B cell (primary cell): ENCODE measurements at regions not wholly inside any gene's neighbourhood (a gene's known extent, or its start where the extent isn't known, plus 50 kb on each side); places are given as distances from the start of the nearest gene placed in this dataset.

Experiments used
- ATAC-seq: fragments of 200-7000 bp; cut with Tn5 transposase; one replicate; pipeline ENCODE4 v1.10.0; 2021; ENCODE audit warnings: low read depth, mild to moderate bottlenecking, moderate number of reproducible peaks, moderate library complexity
- CTCF ChIA-PET: fragments of 350-600 bp; sonication (Branson Sonifier 250); formaldehyde crosslinking; loops from one replicate; lab custom pipeline; 2021; ENCODE audit warnings: antibody characterized with exemption, inconsistent platforms; lab: Charles Lee
- POLR2A ChIA-PET: fragments of 350-600 bp; sonication (Branson Sonifier 250); formaldehyde crosslinking; loops from one replicate; lab custom pipeline; 2021; ENCODE audit warnings: antibody characterized with exemption; lab: Charles Lee
- DNase-seq: peaks from one replicate; pipeline ENCODE4 v3.0.0; 2013
- H2AFZ ChIP-seq: 2 replicates; pipeline ENCODE4 v1.6.1; 2012; ENCODE audit warnings: mild to moderate bottlenecking, low read depth, low read length; ENCODE audit not compliant: insufficient read depth, poor library complexity, severe bottlenecking
- H3K27ac ChIP-seq, 2 donors: 1 replicate in 1 of 2; 2 replicates in 1 of 2; pipeline ENCODE4 v1.5.1; 2012 to 2013; ENCODE audit warnings: low read length in 2 of 2, mild to moderate bottlenecking in 2 of 2, moderate library complexity in 1 of 2
- H3K27me3 ChIP-seq, 4 experiments: fragments of 200-600 bp in 1 of 4; sonication (generic) in 1 of 4; replicated peaks in 1 of 4; 1 replicate in 2 of 4; 2 replicates in 2 of 4; pipeline versions ENCODE4 v1.6.1 to v1.7.0; 2013 to 2016; ENCODE audit warnings: low read length in 3 of 4, mild to moderate bottlenecking in 2 of 4, mixed read lengths in 1 of 4, moderate library complexity in 1 of 4; ENCODE audit not compliant: insufficient read depth in 4 of 4, control insufficient read depth in 3 of 4; ENCODE audit errors: control extremely low read depth in 1 of 4
- H3K36me3 ChIP-seq, 2 experiments: replicated peaks in 1 of 2; 1 replicate in 1 of 2; 2 replicates in 1 of 2; pipeline versions ENCODE4 v1.6.1 to v1.7.1; 2013; ENCODE audit warnings: low read length in 1 of 2; ENCODE audit not compliant: insufficient read depth in 2 of 2, control insufficient read depth in 1 of 2; ENCODE audit errors: control extremely low read depth in 1 of 2, extremely low read depth in 1 of 2
- H3K4me1 ChIP-seq, 2 donors: fragments of 200-600 bp in 1 of 2; sonication (generic) in 1 of 2; 1 replicate in 1 of 2; 2 replicates in 1 of 2; pipeline versions ENCODE4 v1.5.1 to v1.6.1; 2013 to 2017; ENCODE audit warnings: low read length in 2 of 2; ENCODE audit not compliant: control insufficient read depth in 2 of 2, insufficient read depth in 2 of 2
- H3K4me2 ChIP-seq: replicated peaks from 2 replicates; pipeline ENCODE3; 2012; ENCODE audit warnings: mild to moderate bottlenecking, low read depth, low read length; ENCODE audit not compliant: poor library complexity, severe bottlenecking
- H3K4me3 ChIP-seq, 5 experiments: fragments of 200-600 bp in 1 of 5; sonication (generic) in 1 of 5; 1 replicate in 3 of 5; 2 replicates in 2 of 5; pipeline versions ENCODE4 v1.5.1 to v1.7.0; 2011 to 2016; ENCODE audit warnings: low read length in 4 of 5, mild to moderate bottlenecking in 4 of 5, low read depth in 2 of 5, control low read depth in 1 of 5, moderate library complexity in 1 of 5; ENCODE audit not compliant: insufficient read depth in 1 of 5; ENCODE audit errors: control extremely low read depth in 1 of 5, extremely low read depth in 1 of 5
- H3K79me2 ChIP-seq: fragments of 200-600 bp; sonication (generic); one replicate; pipeline ENCODE4 v1.6.0; 2016; ENCODE audit warnings: low read length; ENCODE audit not compliant: control insufficient read depth, insufficient read depth
- H3K9ac ChIP-seq: fragments of 200-600 bp; sonication (generic); 2 replicates; pipeline ENCODE4 v1.6.1; 2017; ENCODE audit warnings: mild to moderate bottlenecking, low read length, moderate library complexity
- H3K9me3 ChIP-seq, 3 donors: one replicate each; pipeline versions ENCODE4 v1.6.1 to v1.7.1; 2013; ENCODE audit warnings: low read length in 2 of 3; ENCODE audit not compliant: control insufficient read depth in 2 of 3, insufficient read depth in 1 of 3; ENCODE audit errors: control extremely low read depth in 1 of 3
- H4K20me1 ChIP-seq: 2 replicates; pipeline ENCODE4 v1.6.0; 2012; ENCODE audit warnings: mild to moderate bottlenecking, low read length; ENCODE audit not compliant: insufficient read depth, control insufficient read depth, poor library complexity, severe bottlenecking
- H3K27ac Mint-ChIP-seq: one replicate; pipeline ENCODE4 v1.8.0; 2021; ENCODE audit warnings: mixed read lengths
- H3K27me3 Mint-ChIP-seq: one replicate; pipeline ENCODE4 v1.8.0; 2021; ENCODE audit warnings: mixed read lengths
- H3K4me1 Mint-ChIP-seq: one replicate; pipeline ENCODE4 v1.8.0; 2021; ENCODE audit warnings: mixed read lengths
- H3K4me3 Mint-ChIP-seq: one replicate; pipeline ENCODE4 v1.8.0; 2021; ENCODE audit warnings: mixed read lengths
- H3K9me3 Mint-ChIP-seq: one replicate; pipeline ENCODE4 v1.8.0; 2022; ENCODE audit warnings: mixed read lengths; ENCODE audit not compliant: insufficient read depth
- EZH2 ChIP-seq: IDR thresholded peaks from 2 replicates; pipeline ENCODE4 v1.6.1; 2012; ENCODE audit warnings: borderline replicate concordance, low read depth, mild to moderate bottlenecking, moderate library complexity, low read length; ENCODE audit not compliant: insufficient read depth, poor library complexity, severe bottlenecking
- WGBS: methylation state at CpG from one replicate; pipeline ENCODE4 v1.1.5; 2013; ENCODE audit warnings: missing lambda C conversion rate; ENCODE audit not compliant: insufficient coverage; 5-methylcytosine and 5-hydroxymethylcytosine counted together
- intact Hi-C: fragments of 100-400 bp; cut with micrococcal nuclease; formaldehyde crosslinking; loops from one replicate; pipeline ENCODE4 v1.10.0; 2022
- TF ChIP-seq, protein P1 (sequence below): fragments of 200-600 bp; IDR thresholded peaks from one replicate; pipeline ENCODE4 v1.8.0; 2022; ENCODE audit warnings: antibody characterized with exemption, mild to moderate bottlenecking

DNA sequence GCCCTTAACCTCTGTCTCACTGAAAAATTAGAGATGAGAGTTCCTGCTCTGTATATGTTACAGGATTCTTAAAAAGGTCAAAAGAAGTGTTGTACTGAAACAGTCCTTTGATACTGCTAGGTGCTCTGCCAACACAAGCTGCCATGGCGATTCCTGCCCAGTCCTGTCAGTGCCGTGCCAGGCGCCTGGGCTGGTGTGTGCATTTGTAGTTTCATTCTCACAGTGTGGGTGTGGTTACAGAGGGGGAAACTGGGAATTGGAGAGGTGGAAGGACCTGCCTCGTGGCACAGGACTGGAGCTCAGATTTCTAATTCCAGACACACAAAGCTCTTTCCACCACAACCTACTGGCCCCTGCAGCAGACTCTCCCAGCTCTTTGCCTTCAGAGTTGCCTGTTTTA is 122.3 kb upstream of the RAB6C start:
- H3K4me2 ChIP-seq: no peak overlapping the region
- 87% methylated on average over 3 of the region's 4 CpGs for WGBS

DNA sequence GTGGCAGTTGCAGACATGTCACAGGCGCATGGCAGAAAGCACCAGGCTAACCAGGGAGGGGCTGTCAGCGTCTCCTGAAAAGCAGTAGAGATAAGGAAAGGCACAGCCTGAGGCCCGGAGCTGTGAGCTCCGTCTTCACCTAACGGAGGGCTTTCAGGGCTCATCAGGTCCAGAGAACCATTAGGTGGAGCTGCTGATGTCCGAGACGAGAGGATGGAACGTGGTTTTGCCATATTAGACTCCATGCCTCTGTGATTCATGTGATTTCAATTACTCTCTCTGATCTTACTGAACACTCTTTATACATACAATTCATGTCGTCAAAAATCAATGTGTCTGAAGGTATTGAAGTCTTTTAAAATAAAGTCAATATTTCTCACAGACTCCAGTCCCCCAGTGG is 120.3 kb upstream of the RAB6C start:
- POLR2A ChIA-PET: no interaction called here
- DNase-seq (no peak), ATAC-seq (no peak)
- Histone ChIP-seq H3K4me1 (no peaks in the 10 kb centered on the region), H3K4me2 (no peak overlapping the region), H4K20me1 (no peaks in the 10 kb centered on the region), H3K27me3 (no peaks in the 10 kb centered on the region), H3K4me3 (no peak overlapping the region), H2AFZ (no peak overlapping the region), H3K27ac (no peak overlapping the region), H3K9me3 (peaks cover 0 to 3% (median 0%) of the 10 kb centered on the region in 3 donors), H3K36me3 (no peaks in the 10 kb centered on the region), H3K79me2 (no peaks in the 10 kb centered on the region), H3K9ac (no peak overlapping the region)
- no peak overlapping the region for H3K27ac Mint-ChIP-seq
- intact Hi-C loops: loop anchor here (10.0 kb wide), 1 partner anchor 1684 kb away; no protein-coding TSS in a partner anchor
- peaks cover 3% of the 10 kb centered on the region for H3K27me3 Mint-ChIP-seq
- no peaks in the 10 kb centered on the region for H3K4me1 Mint-ChIP-seq
- 96% methylated on average over 6 of the region's 9 CpGs for WGBS
- TF ChIP-seq, protein P1, sequence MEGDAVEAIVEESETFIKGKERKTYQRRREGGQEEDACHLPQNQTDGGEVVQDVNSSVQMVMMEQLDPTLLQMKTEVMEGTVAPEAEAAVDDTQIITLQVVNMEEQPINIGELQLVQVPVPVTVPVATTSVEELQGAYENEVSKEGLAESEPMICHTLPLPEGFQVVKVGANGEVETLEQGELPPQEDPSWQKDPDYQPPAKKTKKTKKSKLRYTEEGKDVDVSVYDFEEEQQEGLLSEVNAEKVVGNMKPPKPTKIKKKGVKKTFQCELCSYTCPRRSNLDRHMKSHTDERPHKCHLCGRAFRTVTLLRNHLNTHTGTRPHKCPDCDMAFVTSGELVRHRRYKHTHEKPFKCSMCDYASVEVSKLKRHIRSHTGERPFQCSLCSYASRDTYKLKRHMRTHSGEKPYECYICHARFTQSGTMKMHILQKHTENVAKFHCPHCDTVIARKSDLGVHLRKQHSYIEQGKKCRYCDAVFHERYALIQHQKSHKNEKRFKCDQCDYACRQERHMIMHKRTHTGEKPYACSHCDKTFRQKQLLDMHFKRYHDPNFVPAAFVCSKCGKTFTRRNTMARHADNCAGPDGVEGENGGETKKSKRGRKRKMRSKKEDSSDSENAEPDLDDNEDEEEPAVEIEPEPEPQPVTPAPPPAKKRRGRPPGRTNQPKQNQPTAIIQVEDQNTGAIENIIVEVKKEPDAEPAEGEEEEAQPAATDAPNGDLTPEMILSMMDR: no peak
- TF ChIP-seq EZH2: no peak
- H3K9me3 Mint-ChIP-seq: peaks cover 3% of the 10 kb centered on the region
- CTCF ChIA-PET: no interaction called here
- H3K4me3 Mint-ChIP-seq: no peak overlapping the region

More for the DNA sequence above, 122.3 kb upstream of the RAB6C start:
- no peaks in the 10 kb centered on the region for H3K4me1 Mint-ChIP-seq
- Histone ChIP-seq H3K79me2 (no peaks in the 10 kb centered on the region), H3K4me1 (no peaks in the 10 kb centered on the region), H3K27me3 (no peaks in the 10 kb centered on the region), H4K20me1 (no peaks in the 10 kb centered on the region), H3K9ac (no peak overlapping the region), H2AFZ (no peak overlapping the region), H3K9me3 (peaks cover 0 to 3% (median 0%) of the 10 kb centered on the region in 3 donors), H3K4me3 (no peak overlapping the region), H3K36me3 (no peaks in the 10 kb centered on the region), H3K27ac (no peak overlapping the region)
- no peak for TF ChIP-seq EZH2
- TF ChIP-seq, protein P1: no peak
- no peak overlapping the region for H3K4me3 Mint-ChIP-seq
- peaks cover 3% of the 10 kb centered on the region for H3K9me3 Mint-ChIP-seq
- ATAC-seq (no peak), DNase-seq (no peak)
- intact Hi-C loops: loop anchor here (10.0 kb wide), 1 partner anchor 1682 kb away; no protein-coding TSS in a partner anchor
- POLR2A ChIA-PET: no interaction called here
- no peak overlapping the region for H3K27ac Mint-ChIP-seq
- CTCF ChIA-PET: no interaction called here
- peaks cover 3% of the 10 kb centered on the region for H3K27me3 Mint-ChIP-seq
